ENCODE measurements at regions not wholly inside any gene's neighbourhood (a gene's known extent, or its start where the extent isn't known, plus 50 kb on each side); places are given as distances from the start of the nearest gene placed in this dataset.

DNA sequence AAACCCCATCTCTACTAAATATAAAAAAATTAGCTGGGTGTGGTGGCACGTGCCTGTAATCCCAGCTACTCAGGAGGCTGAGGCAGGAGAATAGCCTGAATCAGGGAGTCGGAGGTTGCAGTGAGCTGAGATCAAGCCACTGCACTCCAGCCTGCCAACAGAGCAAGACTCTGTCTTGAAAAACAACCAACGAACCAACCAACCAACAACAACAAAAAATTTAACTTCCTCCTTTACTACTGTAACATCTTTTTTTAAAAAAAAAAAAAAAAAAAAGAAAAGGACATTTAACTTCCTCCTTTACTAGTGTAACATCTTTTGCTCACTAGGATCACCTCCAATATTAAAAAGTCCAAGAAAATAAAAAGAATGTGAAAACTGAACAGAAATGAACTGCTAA lies 92.3 kb upstream of the TMEM168 start:
- H3K9me3 ChIP-seq, result no peaks in the 10 kb centered on the region
- no peaks in the 10 kb centered on the region for H3K27me3 ChIP-seq
- TF ChIP-seq POLR2A (IDR thresholded peaks at IDR 0.05), result no peak
- TF ChIP-seq, protein P1, sequence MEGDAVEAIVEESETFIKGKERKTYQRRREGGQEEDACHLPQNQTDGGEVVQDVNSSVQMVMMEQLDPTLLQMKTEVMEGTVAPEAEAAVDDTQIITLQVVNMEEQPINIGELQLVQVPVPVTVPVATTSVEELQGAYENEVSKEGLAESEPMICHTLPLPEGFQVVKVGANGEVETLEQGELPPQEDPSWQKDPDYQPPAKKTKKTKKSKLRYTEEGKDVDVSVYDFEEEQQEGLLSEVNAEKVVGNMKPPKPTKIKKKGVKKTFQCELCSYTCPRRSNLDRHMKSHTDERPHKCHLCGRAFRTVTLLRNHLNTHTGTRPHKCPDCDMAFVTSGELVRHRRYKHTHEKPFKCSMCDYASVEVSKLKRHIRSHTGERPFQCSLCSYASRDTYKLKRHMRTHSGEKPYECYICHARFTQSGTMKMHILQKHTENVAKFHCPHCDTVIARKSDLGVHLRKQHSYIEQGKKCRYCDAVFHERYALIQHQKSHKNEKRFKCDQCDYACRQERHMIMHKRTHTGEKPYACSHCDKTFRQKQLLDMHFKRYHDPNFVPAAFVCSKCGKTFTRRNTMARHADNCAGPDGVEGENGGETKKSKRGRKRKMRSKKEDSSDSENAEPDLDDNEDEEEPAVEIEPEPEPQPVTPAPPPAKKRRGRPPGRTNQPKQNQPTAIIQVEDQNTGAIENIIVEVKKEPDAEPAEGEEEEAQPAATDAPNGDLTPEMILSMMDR (IDR thresholded peaks at IDR 0.05), result no peak
- peaks cover 0 to 6% (median 0%) of the 10 kb centered on the region in 3 donors for H3K36me3 ChIP-seq
- H3K4me3 ChIP-seq, result no peak overlapping the region
- H3K27ac ChIP-seq, result no peak overlapping the region
- H3K4me1 ChIP-seq, result no peaks in the 10 kb centered on the region
- DNase-seq, result no peak

DNA sequence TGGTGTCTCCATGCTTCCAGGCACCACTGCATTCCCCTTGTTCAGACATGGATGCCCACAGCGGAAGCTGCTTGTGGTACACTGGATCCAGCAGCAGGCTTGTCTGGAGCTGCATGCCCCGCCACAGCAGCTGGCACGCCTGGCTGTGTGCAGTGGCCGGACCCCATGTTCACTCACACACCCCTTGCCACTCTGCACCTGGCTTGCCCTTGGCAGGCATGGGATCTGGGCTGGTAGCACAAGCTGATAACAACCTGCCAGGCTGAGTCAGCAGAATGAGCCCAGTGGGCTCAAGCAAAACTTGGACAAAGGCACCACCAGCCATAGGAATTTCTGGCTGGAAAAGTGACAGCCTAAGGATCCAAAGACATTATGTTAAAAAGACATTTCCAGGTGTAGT lies 91.8 kb upstream of the TMEM168 start:
- H3K36me3 ChIP-seq, result peaks cover 0 to 6% (median 0%) of the 10 kb centered on the region in 3 donors
- H3K4me3 ChIP-seq, result no peak overlapping the region
- H3K27ac ChIP-seq, result no peak overlapping the region
- no peak for DNase-seq
- no peaks in the 10 kb centered on the region for H3K9me3 ChIP-seq
- no peaks in the 10 kb centered on the region for H3K27me3 ChIP-seq
- no peaks in the 10 kb centered on the region for H3K4me1 ChIP-seq
- TF ChIP-seq, protein P1 (IDR thresholded peaks at IDR 0.05), result no peak
- TF ChIP-seq POLR2A (IDR thresholded peaks at IDR 0.05), result no peak

DNA sequence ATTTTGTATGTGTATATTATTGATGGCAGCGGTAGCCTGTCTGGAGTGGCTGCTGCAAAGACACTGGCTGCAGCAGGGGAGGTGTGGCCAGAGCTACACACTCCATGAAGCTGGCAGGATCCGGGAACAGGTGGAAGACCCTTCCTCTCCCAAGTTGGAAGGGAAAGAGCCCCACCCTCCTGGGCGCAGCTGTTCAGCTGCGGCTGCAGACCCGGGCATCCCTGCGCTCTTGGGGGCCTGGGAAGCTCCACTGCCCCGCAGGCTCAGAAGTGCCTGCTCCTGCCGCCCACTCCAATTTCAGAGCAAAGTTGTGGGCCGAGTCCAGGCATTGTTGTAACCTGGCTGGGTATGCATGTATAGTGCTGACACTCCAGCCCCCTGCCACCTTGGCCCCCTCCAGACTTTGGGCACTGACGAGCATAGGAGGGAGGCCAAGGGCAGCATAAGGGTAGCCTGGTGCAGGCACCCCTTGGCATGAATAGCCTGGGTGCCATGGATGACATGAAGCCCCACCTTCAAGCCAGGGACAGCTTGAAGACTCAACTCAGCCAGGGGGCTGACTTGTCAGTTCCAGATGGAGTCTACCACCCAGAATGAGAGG lies 90.7 kb upstream of the TMEM168 start:
- Histone ChIP-seq H3K27me3 (no peaks in the 10 kb centered on the region), H3K4me3 (no peak overlapping the region), H3K9me3 (no peaks in the 10 kb centered on the region), H3K27ac (no peak overlapping the region), H3K4me1 (no peaks in the 10 kb centered on the region), H3K36me3 (peaks cover 0 to 6% (median 0%) of the 10 kb centered on the region in 3 donors)
- no peak for DNase-seq
- no peak for TF ChIP-seq POLR2A (IDR thresholded peaks at IDR 0.05)
- TF ChIP-seq, protein P1 (IDR thresholded peaks at IDR 0.05), result no peak

DNA sequence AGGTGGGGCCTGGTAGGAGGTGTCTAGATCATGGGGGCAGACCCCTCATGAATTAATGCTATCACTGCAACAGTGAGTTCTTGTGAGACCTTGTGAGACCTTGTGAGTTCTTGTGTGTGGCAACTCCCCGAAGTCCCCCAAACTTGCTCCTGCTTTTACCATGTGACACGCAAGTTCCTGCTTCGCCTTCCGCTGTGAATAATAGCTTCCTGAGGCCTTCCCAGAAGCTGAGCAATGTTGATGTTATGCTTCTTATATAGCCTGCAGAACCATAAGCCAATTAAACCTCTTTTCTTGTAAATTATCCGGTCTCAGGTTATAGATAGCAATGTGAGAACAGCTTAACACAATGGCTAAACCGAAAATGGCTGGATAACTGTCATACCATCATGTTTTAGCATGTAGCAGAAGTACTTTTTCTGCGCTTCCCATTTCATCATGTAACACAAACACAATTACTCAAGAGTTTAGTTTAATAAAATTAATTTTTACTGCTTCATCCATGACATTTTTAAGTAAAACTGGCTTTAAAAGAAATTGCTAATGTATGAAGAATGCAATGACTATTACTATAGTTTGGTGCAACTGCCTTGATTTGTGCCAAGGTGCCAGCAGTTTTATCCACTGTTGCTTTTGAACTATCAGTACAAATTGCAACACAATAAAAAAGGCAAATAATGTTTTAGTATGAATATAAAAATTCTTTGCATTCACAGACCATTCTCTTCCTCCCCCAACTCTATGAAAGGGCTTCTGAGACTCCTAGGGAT lies 87.7 kb upstream of the TMEM168 start:
- TF ChIP-seq, protein P1 (IDR thresholded peaks at IDR 0.05), result no peak
- no peak for TF ChIP-seq POLR2A (IDR thresholded peaks at IDR 0.05)
- no peaks in the 10 kb centered on the region for H3K4me1 ChIP-seq
- DNase-seq, result no peak

DNA sequence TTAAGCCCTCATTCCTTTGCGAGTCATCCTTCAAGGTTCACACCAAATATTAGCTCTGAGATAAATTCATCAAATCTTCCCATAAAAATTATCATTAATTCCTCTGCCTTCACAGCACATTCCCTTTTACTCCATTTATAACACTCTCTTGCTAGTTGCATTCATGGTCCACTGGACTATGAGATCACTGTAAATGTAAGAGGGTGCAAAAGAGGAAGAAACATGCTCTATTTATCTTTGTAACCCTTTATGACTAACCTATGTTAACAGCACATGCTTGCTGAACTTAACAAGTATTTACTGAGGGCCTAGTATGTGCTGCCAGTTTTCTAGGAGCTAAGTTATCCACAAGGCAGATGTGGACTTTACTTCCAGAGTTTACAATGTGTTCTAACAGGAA lies 86.7 kb upstream of the TMEM168 start:
- H3K4me1 ChIP-seq, result no peaks in the 10 kb centered on the region
- DNase-seq, result no peak
- H3K27me3 ChIP-seq, result no peaks in the 10 kb centered on the region
- no peak overlapping the region for H3K4me3 ChIP-seq
- H3K27ac ChIP-seq, result no peak overlapping the region
- TF ChIP-seq, protein P1 (IDR thresholded peaks at IDR 0.05), result no peak
- TF ChIP-seq POLR2A (IDR thresholded peaks at IDR 0.05), result no peak
- H3K9me3 ChIP-seq, result no peaks in the 10 kb centered on the region
- no peaks in the 10 kb centered on the region for H3K36me3 ChIP-seq

More for the DNA sequence above, 87.7 kb upstream of the TMEM168 start:
- no peak overlapping the region for H3K4me3 ChIP-seq
- no peaks in the 10 kb centered on the region for H3K36me3 ChIP-seq
- H3K27me3 ChIP-seq, result no peaks in the 10 kb centered on the region
- no peak overlapping the region for H3K27ac ChIP-seq
- H3K9me3 ChIP-seq, result no peaks in the 10 kb centered on the region
